HG03521 (cell line): ENCODE measurements at regions not wholly inside any gene's neighbourhood (a gene's known extent, or its start where the extent isn't known, plus 50 kb on each side); places are given as distances from the start of the nearest gene placed in this dataset.

Experiments
- ATAC-seq: cut with Tn5 transposase; IDR thresholded peaks from one replicate; pipeline ENCODE4 v1.9.1; 2021; ENCODE audit warnings: mild to moderate bottlenecking, moderate library complexity; ENCODE audit not compliant: unreplicated experiment

- ATAC-seq = no peak
Measured at GRCh38 chr2:65514555-65515195, 82.3 kb upstream of the SPRED2 start.

- ATAC-seq = no peak
Measured at GRCh38 chr2:65512783-65513182, 80.4 kb upstream of the SPRED2 start.

GRCh38 chr2:65511306-65511705, 78.9 kb upstream of the SPRED2 start:
- no peak for ATAC-seq

GRCh38 chr2:65508225-65508624, 75.8 kb upstream of the SPRED2 start:
- no peak for ATAC-seq

GRCh38 chr2:65507102-65508069, 75.0 kb upstream of the SPRED2 start:
- no peak for ATAC-seq

GRCh38 chr2:65504814-65505697, 72.7 kb upstream of the SPRED2 start:
- no peak for ATAC-seq

- no peak for ATAC-seq
Measured at GRCh38 chr2:65504201-65504600, 71.8 kb upstream of the SPRED2 start.

GRCh38 chr2:65503746-65504145, 71.3 kb upstream of the SPRED2 start:
- no peak for ATAC-seq

- no peak for ATAC-seq
Measured at GRCh38 chr2:65501836-65502235, 69.4 kb upstream of the SPRED2 start.

GRCh38 chr2:65501074-65501473, 68.7 kb upstream of the SPRED2 start:
- ATAC-seq = peak; percentile 35

- peak; percentile 36 for ATAC-seq
Measured at GRCh38 chr2:65500310-65501040, 68.1 kb upstream of the SPRED2 start.

- no peak for ATAC-seq
Measured at GRCh38 chr2:65499216-65499615, 66.8 kb upstream of the SPRED2 start.

GRCh38 chr2:65498396-65498795, 66.0 kb upstream of the SPRED2 start:
- no peak for ATAC-seq

GRCh38 chr2:65495251-65495877, 63.0 kb upstream of the SPRED2 start:
- no peak for ATAC-seq

- ATAC-seq = no peak
Measured at GRCh38 chr2:65494078-65494477, 61.7 kb upstream of the SPRED2 start.

GRCh38 chr2:65491381-65491905, 59.0 kb upstream of the SPRED2 start:
- ATAC-seq = no peak

GRCh38 chr2:65490222-65490621, 57.8 kb upstream of the SPRED2 start:
- no peak for ATAC-seq

GRCh38 chr2:65489269-65489668, 56.9 kb upstream of the SPRED2 start:
- ATAC-seq = no peak

- ATAC-seq = no peak
Measured at GRCh38 chr2:65488527-65488926, 56.1 kb upstream of the SPRED2 start.

GRCh38 chr2:65487404-65487803, 55.0 kb upstream of the SPRED2 start:
- no peak for ATAC-seq
